Kidney epithelial cell (primary cell): ENCODE measurements at regions not wholly inside any gene's neighbourhood (a gene's known extent, or its start where the extent isn't known, plus 50 kb on each side); places are given as distances from the start of the nearest gene placed in this dataset.
"Not testable (repeated sequence)": the region's sequence is repeated elsewhere in the genome, so short reads cannot be mapped to it uniquely, and the experiment has no call there.

Experiments
- DNase-seq: peaks from one replicate; pipeline ENCODE4 v3.0.0-alpha.2; 2010; ENCODE audit warnings: low read depth
- H3K27me3 ChIP-seq: 2 replicates; pipeline ENCODE4 v1.6.0; 2011; ENCODE audit warnings: low read length; ENCODE audit not compliant: control insufficient read depth, insufficient read depth
- H3K36me3 ChIP-seq: 2 replicates; pipeline ENCODE4 v1.5.1; 2011; ENCODE audit warnings: low read length; ENCODE audit not compliant: control insufficient read depth, insufficient read depth
- H3K4me3 ChIP-seq: 2 replicates; pipeline ENCODE4 v1.5.1; 2011; ENCODE audit warnings: low read depth, mild to moderate bottlenecking, control low read depth, low read length
- CTCF ChIP-seq: IDR thresholded peaks from 2 replicates; pipeline ENCODE4 v1.5.1; 2011; ENCODE audit warnings: mild to moderate bottlenecking, moderate library complexity, low read length, control low read depth, inconsistent platforms; ENCODE audit not compliant: insufficient read depth, poor library complexity, severe bottlenecking

DNA sequence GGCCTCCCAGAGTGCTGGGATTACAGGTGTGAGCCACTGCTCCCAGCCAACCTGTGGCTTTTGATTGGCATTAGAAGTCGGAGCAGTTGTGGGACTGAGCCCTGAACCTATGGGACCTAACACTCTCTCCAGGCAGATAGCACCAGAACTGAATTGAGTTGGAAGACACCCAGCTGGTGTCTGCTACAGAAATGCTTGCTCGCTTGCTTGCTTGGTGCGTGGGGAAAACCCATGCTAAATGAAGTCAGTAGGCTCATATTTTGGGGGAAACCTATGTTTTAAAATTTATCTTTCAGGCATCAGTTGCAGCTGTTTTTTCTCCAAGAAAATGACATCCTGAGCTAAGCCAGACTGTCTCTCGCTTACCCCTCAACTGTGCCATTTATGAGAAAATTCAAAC is 158.5 kb upstream of the RFC3 start:
- no peak for TF ChIP-seq CTCF
- no peak overlapping the region for H3K4me3 ChIP-seq
- no peak for DNase-seq
- H3K27me3 ChIP-seq, result no peaks in the 10 kb centered on the region
- no peaks in the 10 kb centered on the region for H3K36me3 ChIP-seq

DNA sequence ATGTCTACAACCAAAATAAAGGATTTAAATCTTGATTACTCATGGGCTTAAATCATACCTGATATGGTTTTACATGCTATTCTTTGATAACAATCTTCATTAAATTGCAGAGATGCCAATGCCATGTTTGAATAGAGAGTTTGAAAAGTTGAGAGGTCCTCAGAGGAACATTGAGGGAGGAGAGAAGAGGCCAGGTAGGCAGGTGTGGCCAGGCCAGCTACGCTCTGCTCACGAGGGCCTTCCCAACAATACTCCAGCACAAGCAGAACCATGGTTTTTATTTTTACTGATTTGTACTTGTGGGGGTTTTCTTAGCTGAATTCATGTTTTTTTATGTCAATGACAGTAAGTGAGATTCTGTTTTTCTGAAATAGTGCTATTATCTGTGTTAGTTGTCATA is 158.1 kb upstream of the RFC3 start:
- no peak for TF ChIP-seq CTCF

DNA sequence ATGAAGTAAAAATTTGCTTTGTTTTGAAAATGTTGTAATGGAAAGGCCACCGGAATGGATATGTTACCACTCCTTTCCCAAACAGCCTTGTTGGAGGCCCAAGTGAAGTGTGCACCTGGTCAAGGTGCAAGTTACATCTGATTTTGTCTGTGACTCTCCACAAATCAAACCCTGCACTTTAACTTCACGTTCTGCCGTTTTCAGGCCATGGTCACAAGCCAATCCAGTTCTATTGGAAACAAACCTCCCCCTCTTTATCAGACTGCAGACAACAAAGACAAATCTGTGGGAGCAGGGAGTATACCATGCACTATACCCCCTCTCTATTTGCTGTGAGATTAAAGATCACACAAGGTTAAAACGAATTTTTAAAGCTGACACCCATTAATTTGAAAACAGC is 155.6 kb upstream of the RFC3 start:
- Histone ChIP-seq H3K27me3 (no peaks in the 10 kb centered on the region), H3K4me3 (no peak overlapping the region), H3K36me3 (no peaks in the 10 kb centered on the region)
- TF ChIP-seq CTCF, result no peak
- DNase-seq, result no peak

More for the DNA sequence above, 158.1 kb upstream of the RFC3 start:
- no peak overlapping the region for H3K4me3 ChIP-seq
- H3K27me3 ChIP-seq, result no peaks in the 10 kb centered on the region
- no peaks in the 10 kb centered on the region for H3K36me3 ChIP-seq
- no peak for DNase-seq

- Histone ChIP-seq H3K4me3 (no peak overlapping the region), H3K36me3 (no peaks in the 10 kb centered on the region), H3K27me3 (no peaks in the 10 kb centered on the region)
- DNase-seq, result no peak
- TF ChIP-seq CTCF, result no peak
Measured at GRCh38 chr13:33665626-33666175, 152.2 kb upstream of the RFC3 start.

GRCh38 chr13:33671560-33671959 is 146.4 kb upstream of the RFC3 start:
- TF ChIP-seq CTCF, result no peak
- no peak for DNase-seq
- no peaks in the 10 kb centered on the region for H3K36me3 ChIP-seq
- H3K27me3 ChIP-seq, result no peaks in the 10 kb centered on the region
- no peak overlapping the region for H3K4me3 ChIP-seq

DNA sequence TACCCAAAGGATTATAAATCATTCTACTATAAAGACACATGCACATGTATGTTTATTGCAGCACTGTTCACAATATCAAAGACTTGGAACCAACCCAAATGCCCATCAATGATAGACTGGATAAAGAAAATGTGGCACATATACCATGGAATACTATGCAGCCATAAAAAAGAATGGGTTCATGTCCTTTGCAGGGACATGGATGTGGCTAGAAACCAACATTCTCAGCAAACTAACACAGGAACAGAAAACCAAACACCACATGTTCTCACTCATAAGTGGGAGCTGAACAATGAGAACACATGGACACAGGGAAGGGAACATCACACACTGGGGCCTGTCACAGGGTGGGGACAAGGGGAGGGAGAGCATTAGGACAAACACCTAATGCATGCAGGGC is 145.9 kb upstream of the RFC3 start:
- not testable (repeated sequence) for H3K27me3 ChIP-seq, H3K36me3 ChIP-seq, DNase-seq, H3K4me3 ChIP-seq
